ENCODE measurements at regions not wholly inside any gene's neighbourhood (a gene's known extent, or its start where the extent isn't known, plus 50 kb on each side); places are given as distances from the start of the nearest gene placed in this dataset.

GRCh38 chr5:18888821-18889220 is 1099.2 kb downstream of the CDH18 start (continued):
- TF ChIP-seq MITF (IDR thresholded peaks at IDR 0.05), result no peak

- ChIA-PET POLR2A (no interaction called here), CTCF (ENCODE audit: low intra/inter-chr PET ratio) (no interaction called here)
- no peaks in the 10 kb centered on the region for H3K79me2 ChIP-seq (ENCODE audit: control insufficient read depth, insufficient read depth, low read length)
- H3K36me3 ChIP-seq (ENCODE audit: control insufficient read depth, insufficient read depth, low read length), result no peaks in the 10 kb centered on the region
- no peak overlapping the region for H3K4me2 ChIP-seq (ENCODE audit: insufficient read depth, low read length)
- intact Hi-C loops (cut with micrococcal nuclease) (no loop called here), in situ Hi-C loops (cut with MboI) (loop anchor here (25.0 kb wide), 1 partner anchor 1513 kb away; no protein-coding TSS in a partner anchor)
- H3K4me1 ChIP-seq (replicated peaks in 1 of 2; ENCODE audit: control insufficient read depth in 2 of 2, insufficient read depth in 2 of 2, low read length in 2 of 2), result no peaks in the 10 kb centered on the region
- H3K27me3 ChIP-seq (ENCODE audit: control insufficient read depth in 2 of 2, insufficient read depth in 2 of 2, low read length in 2 of 2), result no peaks in the 10 kb centered on the region
- no peak overlapping the region for H3K27ac ChIP-seq (ENCODE audit: extremely low read depth, low read depth, low read length)
- 27% methylated on average over 3 of the region's 3 CpGs for WGBS (ENCODE audit: insufficient coverage, low coverage, missing lambda C conversion rate)
- TF ChIP-seq THRA (IDR thresholded peaks at IDR 0.05) (no peak), ARNT (IDR thresholded peaks at IDR 0.05) (no peak), ZNF740 (CRISPR knock-in tag; IDR thresholded peaks at IDR 0.05) (no peak), ZNF740 (tag; IDR thresholded peaks at IDR 0.05) (no peak), RHOXF2B (CRISPR knock-in tag; conservative IDR thresholded peaks at IDR 0.05) (no peak), MAFG (tag; conservative IDR thresholded peaks at IDR 0.05) (no peak), KDM4B (IDR thresholded peaks at IDR 0.05; ENCODE audit: borderline replicate concordance in 2 of 2, low read depth in 1 of 2) (no peak), MBD1 (CRISPR knock-in tag; IDR thresholded peaks at IDR 0.05) (no peak), RBBP5 (IDR thresholded peaks at IDR 0.05; ENCODE audit: borderline replicate concordance, insufficient read depth, low read length, poor library complexity, severe bottlenecking) (no peak), ZZZ3 (IDR thresholded peaks at IDR 0.05) (no peak), ID3 (CRISPR knock-in tag; IDR thresholded peaks at IDR 0.05) (no peak), ID3 (tag; IDR thresholded peaks at IDR 0.05) (no peak), ZNF3 (CRISPR knock-in tag; IDR thresholded peaks at IDR 0.05) (no peak), SIRT6 (IDR thresholded peaks at IDR 0.05; ENCODE audit: low read depth, low read length) (no peak), ZSCAN29 (IDR thresholded peaks at IDR 0.05) (no peak), ZBED1 (IDR thresholded peaks at IDR 0.05) (no peak)
- no peaks in the 10 kb centered on the region for H4K20me1 ChIP-seq (replicated peaks; ENCODE audit: control insufficient read depth, insufficient read depth, low read length)
- no peaks in the 10 kb centered on the region for H3K9me1 ChIP-seq (ENCODE audit: control insufficient read depth, insufficient read depth, low read length)
- DNase-seq (ENCODE audit: extremely low read depth in 1 of 4, low spot score in 3 of 4), result no peak
- H3K4me3 ChIP-seq, result no peak overlapping the region
- FAIRE-seq, result no peak
- no peak overlapping the region for H3K9ac ChIP-seq (ENCODE audit: insufficient read depth in 1 of 2, low read depth in 2 of 2, low read length in 2 of 2)
- H3K9me3 ChIP-seq (replicated peaks; ENCODE audit: control insufficient read depth, insufficient read depth, low read depth, low read length), result no peaks in the 10 kb centered on the region
- H2AFZ ChIP-seq (ENCODE audit: low read depth, low read length), result no peak overlapping the region
- no TSS peak for BruUV-seq (replicated peaks)
- ATAC-seq, result no peak
These were observed 1087.4 kb downstream of the CDH18 start for GRCh38 chr5:18900644-18901043.
